Left lobe of liver (tissue), 2 donors: ENCODE measurements at regions not wholly inside any gene's neighbourhood (a gene's known extent, or its start where the extent isn't known, plus 50 kb on each side); places are given as distances from the start of the nearest gene placed in this dataset.

Source experiments
- ATAC-seq: fragments of 200-7000 bp; cut with Tn5 transposase; one replicate; pipeline ENCODE4 v1.9.1; 2020; ENCODE audit warnings: mild to moderate bottlenecking, moderate library complexity
- DNase-seq: peaks from one replicate; pipeline ENCODE4 v3.0.0-alpha.2; 2020; ENCODE audit warnings: low spot score
- donor health status: DM: no; HTN: no; CAD: no; lungs with moderate emphysema.
- donor health status: DM: no; HTN: yes; CAD: no.

DNA sequence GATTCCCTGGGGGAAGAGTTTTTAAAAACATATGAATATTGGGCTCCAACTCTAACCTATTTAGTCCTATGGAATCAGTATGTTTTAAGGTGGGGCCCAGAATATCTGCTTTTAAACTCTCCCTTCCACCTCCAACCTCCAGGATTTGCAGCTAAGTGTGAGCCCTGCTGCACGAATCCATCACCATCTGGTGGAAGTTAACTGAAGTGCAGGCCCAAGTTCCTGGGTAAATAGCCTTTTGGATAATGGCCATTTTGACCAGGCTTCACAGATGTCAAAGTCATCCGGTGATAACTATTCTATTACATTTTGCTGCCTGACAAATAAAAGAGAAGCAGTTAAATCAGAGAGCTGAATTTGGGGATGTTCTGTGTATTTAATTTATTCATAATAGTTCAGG lies 58.1 kb upstream of the RMST start:
- no peak for DNase-seq
- ATAC-seq = peak; percentile 93

DNA sequence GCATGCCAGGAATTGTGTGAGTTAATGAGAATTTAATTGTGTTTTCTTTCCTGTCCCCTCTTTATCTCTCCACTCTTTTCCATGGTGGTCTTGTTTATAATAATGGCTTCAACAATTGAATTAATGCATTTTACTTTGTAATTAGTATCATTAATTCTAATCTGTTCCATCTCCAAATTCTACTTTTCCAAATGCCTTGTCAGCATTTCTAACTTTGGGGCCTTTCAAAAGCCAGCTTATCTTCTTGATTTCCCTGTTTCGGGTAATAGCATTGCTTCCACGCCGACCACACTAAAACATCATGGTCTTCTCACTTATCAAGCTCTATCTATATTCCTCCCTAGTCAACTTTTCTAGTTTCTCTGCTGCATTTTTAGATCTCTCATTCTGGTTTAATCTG lies 54.2 kb upstream of the RMST start:
- ATAC-seq (no peak), DNase-seq (no peak)

DNA sequence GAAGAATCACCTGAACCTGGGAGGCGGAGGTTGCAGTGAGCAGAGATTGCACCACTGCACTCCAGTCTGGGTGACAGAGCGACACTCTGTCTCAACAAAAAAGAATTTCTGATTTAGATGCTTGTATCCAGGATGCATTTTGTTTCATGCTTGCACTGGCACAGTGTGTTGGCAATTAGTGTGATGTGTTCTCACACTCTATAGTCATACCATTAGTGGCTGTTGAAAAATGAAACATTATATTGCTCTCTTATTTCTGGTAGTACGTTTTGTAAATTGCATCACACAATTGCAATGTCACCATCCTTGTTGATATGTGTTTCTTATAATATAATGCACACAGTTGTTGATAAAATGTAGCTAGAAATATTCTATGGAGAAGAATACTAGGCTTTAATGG lies 51.3 kb upstream of the RMST start:
- no peak for DNase-seq

More for the DNA sequence above, 51.3 kb upstream of the RMST start:
- no peak for ATAC-seq
